ENCODE measurements at regions not wholly inside any gene's neighbourhood (a gene's known extent, or its start where the extent isn't known, plus 50 kb on each side); places are given as distances from the start of the nearest gene placed in this dataset.
"Not testable (repeated sequence)": the region's sequence is repeated elsewhere in the genome, so short reads cannot be mapped to it uniquely, and the experiment has no call there.

- H3K4me1 ChIP-seq (ENCODE audit: control insufficient read depth, insufficient read depth, low read length), result no peaks in the 10 kb centered on the region
- no peak for DNase-seq (ENCODE audit: low read depth, low spot score)
- no peak for ATAC-seq
- ChIA-PET CTCF (no interaction called here), POLR2A (no interaction called here)
- H3K9me3 ChIP-seq (ENCODE audit: control insufficient read depth, insufficient read depth, low read depth, low read length), result no peaks in the 10 kb centered on the region
- no peaks in the 10 kb centered on the region for H3K36me3 ChIP-seq (ENCODE audit: control insufficient read depth, insufficient read depth, low read length)
- H3K27me3 ChIP-seq (ENCODE audit: control insufficient read depth, insufficient read depth, low read length), result no peaks in the 10 kb centered on the region
- H3K27ac ChIP-seq (ENCODE audit: low read length), result no peak overlapping the region
- intact Hi-C loops (cut with micrococcal nuclease; ENCODE audit: unreplicated experiment), result no loop called here
- in situ Hi-C loops (cut with HindIII; ENCODE audit: low pct_unique_long_range_greater_than_20kb, low sequenced_read_pairs), result no loop called here
- no peak for TF ChIP-seq CTCF (IDR thresholded peaks at IDR 0.05)
- no TSS peak for BruUV-seq (replicated peaks)
- no peak overlapping the region for H3K4me3 ChIP-seq (ENCODE audit: low read depth in 2 of 2, low read length in 2 of 2)
Observed at GRCh38 chr3:20974396-20974795, 776.6 kb downstream of the ZNF385D start.

GRCh38 chr3:20970807-20971206 lies 780.2 kb downstream of the ZNF385D start:
- H3K4me3 ChIP-seq (ENCODE audit: low read depth in 2 of 2, low read length in 2 of 2); H3K9me3 ChIP-seq (ENCODE audit: control insufficient read depth, insufficient read depth, low read depth, low read length); H3K36me3 ChIP-seq (ENCODE audit: control insufficient read depth, insufficient read depth, low read length); H3K27me3 ChIP-seq (ENCODE audit: control insufficient read depth, insufficient read depth, low read length); CTCF ChIA-PET; ATAC-seq; POLR2A ChIA-PET; H3K4me1 ChIP-seq (ENCODE audit: control insufficient read depth, insufficient read depth, low read length); H3K27ac ChIP-seq (ENCODE audit: low read length); intact Hi-C loops (cut with micrococcal nuclease; ENCODE audit: unreplicated experiment); in situ Hi-C loops (cut with HindIII; ENCODE audit: low pct_unique_long_range_greater_than_20kb, low sequenced_read_pairs); BruUV-seq (replicated peaks); DNase-seq (ENCODE audit: low read depth, low spot score): not testable (repeated sequence)

- in situ Hi-C loops (cut with HindIII; ENCODE audit: low pct_unique_long_range_greater_than_20kb, low sequenced_read_pairs); ATAC-seq; CTCF ChIA-PET; BruUV-seq (replicated peaks); H3K9me3 ChIP-seq (ENCODE audit: control insufficient read depth, insufficient read depth, low read depth, low read length); H3K36me3 ChIP-seq (ENCODE audit: control insufficient read depth, insufficient read depth, low read length); H3K4me1 ChIP-seq (ENCODE audit: control insufficient read depth, insufficient read depth, low read length); H3K27me3 ChIP-seq (ENCODE audit: control insufficient read depth, insufficient read depth, low read length); DNase-seq (ENCODE audit: low read depth, low spot score); H3K27ac ChIP-seq (ENCODE audit: low read length); POLR2A ChIA-PET; H3K4me3 ChIP-seq (ENCODE audit: low read depth in 2 of 2, low read length in 2 of 2); intact Hi-C loops (cut with micrococcal nuclease; ENCODE audit: unreplicated experiment): not testable (repeated sequence)
Observed at GRCh38 chr3:20967485-20967884, 781.5 kb upstream of the SGO1 start.

- no TSS peak for BruUV-seq (replicated peaks)
- ChIA-PET CTCF (no interaction called here), POLR2A (no interaction called here)
- no peak overlapping the region for H3K4me3 ChIP-seq (ENCODE audit: low read depth in 2 of 2, low read length in 2 of 2)
- H3K27me3 ChIP-seq (ENCODE audit: control insufficient read depth, insufficient read depth, low read length), result no peaks in the 10 kb centered on the region
- no peaks in the 10 kb centered on the region for H3K9me3 ChIP-seq (ENCODE audit: control insufficient read depth, insufficient read depth, low read depth, low read length)
- ATAC-seq (no peak), DNase-seq (ENCODE audit: low read depth, low spot score) (no peak)
- H3K27ac ChIP-seq (ENCODE audit: low read length), result no peak overlapping the region
- no peaks in the 10 kb centered on the region for H3K36me3 ChIP-seq (ENCODE audit: control insufficient read depth, insufficient read depth, low read length)
- no peak for TF ChIP-seq REST (IDR thresholded peaks at IDR 0.05; ENCODE audit: insufficient read depth in 1 of 2, low read depth in 2 of 2, low read length in 1 of 2)
- no peak for TF ChIP-seq POLR2AphosphoS5 (IDR thresholded peaks at IDR 0.05; ENCODE audit: low read depth, low read length)
- no peak for TF ChIP-seq SIN3A (IDR thresholded peaks at IDR 0.05; ENCODE audit: borderline replicate concordance, insufficient read depth, low read depth, low read length)
- TF ChIP-seq CTCF (IDR thresholded peaks at IDR 0.05), result no peak
- TF ChIP-seq TCF7L2 (IDR thresholded peaks at IDR 0.05; ENCODE audit: low read depth, low read length), result no peak
- H3K4me1 ChIP-seq (ENCODE audit: control insufficient read depth, insufficient read depth, low read length), result no peaks in the 10 kb centered on the region
- in situ Hi-C loops (cut with HindIII; ENCODE audit: low pct_unique_long_range_greater_than_20kb, low sequenced_read_pairs) (no loop called here), intact Hi-C loops (cut with micrococcal nuclease; ENCODE audit: unreplicated experiment) (no loop called here)
Observed at GRCh38 chr3:20958161-20958560, 772.2 kb upstream of the SGO1 start.

Measured in Panc1 (cell line).